H1 (cell line): ENCODE measurements at regions not wholly inside any gene's neighbourhood (a gene's known extent, or its start where the extent isn't known, plus 50 kb on each side); places are given as distances from the start of the nearest gene placed in this dataset.

Experiments
- BRCA1 ChIP-seq: IDR thresholded peaks from 2 replicates; pipeline ENCODE4 v1.6.1; 2012; ENCODE audit warnings: low read depth, low read length, improper control_type of control experiment
- CBX5 ChIP-seq: fragments of 300-800, 300-1000 bp; sonication (generic); IDR thresholded peaks from 2 replicates; pipeline ENCODE4 v1.7.1; 2016; ENCODE audit warnings: antibody characterized with exemption, low read length, low read depth
- CTCF ChIP-seq, 3 experiments: IDR thresholded peaks; 1 replicate in 2 of 3; 2 replicates in 1 of 3; pipeline versions ENCODE4 v1.5.1 to v1.6.1; 2011; ENCODE audit warnings: low read length in 3 of 3, mild to moderate bottlenecking in 3 of 3, inconsistent platforms in 2 of 3, low read depth in 1 of 3, moderate library complexity in 1 of 3; ENCODE audit not compliant: insufficient read depth in 1 of 3; ENCODE audit errors: control extremely low read depth in 1 of 3
- EZH2 ChIP-seq: fragments of 200-600 bp; sonication (generic); IDR thresholded peaks from 2 replicates; pipeline ENCODE4 v1.7.1; 2012; ENCODE audit warnings: low read depth, mild to moderate bottlenecking, moderate library complexity, low read length, inconsistent platforms; ENCODE audit not compliant: severe bottlenecking
- GABPA ChIP-seq: IDR thresholded peaks from 2 replicates; pipeline ENCODE4 v1.6.1; 2011; ENCODE audit warnings: mild to moderate bottlenecking, low read length, moderate library complexity, borderline replicate concordance; ENCODE audit not compliant: insufficient read depth
- GTF2F1 ChIP-seq: IDR thresholded peaks from 2 replicates; pipeline ENCODE4 v1.6.1; 2012; ENCODE audit warnings: low read depth, low read length, improper control_type of control experiment, borderline replicate concordance
- NRF1 ChIP-seq: IDR thresholded peaks from 2 replicates; pipeline ENCODE4 v1.6.1; 2011; ENCODE audit warnings: mild to moderate bottlenecking, low read depth, low read length, improper control_type of control experiment
- POLR2A ChIP-seq, 2 experiments: IDR thresholded peaks; 1 replicate in 1 of 2; 2 replicates in 1 of 2; pipeline ENCODE4 v1.6.1; 2011; ENCODE audit warnings: low read depth in 2 of 2, low read length in 2 of 2, mild to moderate bottlenecking in 2 of 2; ENCODE audit errors: control extremely low read depth in 1 of 2
- SIN3A ChIP-seq, 2 experiments: IDR thresholded peaks in 1 of 2; conservative IDR thresholded peaks in 1 of 2; 2 replicates each; pipeline ENCODE4 v1.6.1; 2011 to 2012; ENCODE audit warnings: low read length in 2 of 2, improper control_type of control experiment in 1 of 2, low read depth in 1 of 2, mild to moderate bottlenecking in 1 of 2
- SP1 ChIP-seq: IDR thresholded peaks from 2 replicates; pipeline ENCODE4 v1.6.1; 2011; ENCODE audit warnings: low read depth, low read length
- SUZ12 ChIP-seq: fragments of 200-600 bp; sonication (generic); IDR thresholded peaks from 2 replicates; pipeline ENCODE4 v1.6.1; 2012; ENCODE audit warnings: mild to moderate bottlenecking, inconsistent platforms, low read length, moderate library complexity, mixed read lengths
- TAF1 ChIP-seq: IDR thresholded peaks from 2 replicates; pipeline ENCODE4 v1.6.1; 2011; ENCODE audit warnings: mild to moderate bottlenecking, low read depth, low read length
- TAF7 ChIP-seq: optimal IDR thresholded peaks from 2 replicates; pipeline ENCODE3; 2011; ENCODE audit warnings: low read depth, mild to moderate bottlenecking, inconsistent platforms, low read length, moderate library complexity, borderline replicate concordance

GRCh38 chr2:83176539-83176938 lies 1282.5 kb downstream of the SUCLG1 start:
- no peak for TF ChIP-seq SIN3A (conservative IDR thresholded peaks at IDR 0.05 in 1 of 2, IDR thresholded peaks at IDR 0.05 in 1 of 2; ENCODE audit: low read depth in 1 of 2, low read length in 2 of 2)
- TF ChIP-seq TAF1: no peak
- no peak for TF ChIP-seq CTCF (IDR thresholded peaks at IDR 0.05; ENCODE audit: control extremely low read depth in 1 of 3, insufficient read depth in 1 of 3, low read depth in 1 of 3, low read length in 3 of 3)
- TF ChIP-seq NRF1: no peak
- TF ChIP-seq GTF2F1: no peak
- no peak for TF ChIP-seq GABPA
- no peak for TF ChIP-seq SUZ12
- TF ChIP-seq EZH2: no peak
- TF ChIP-seq BRCA1: no peak
- TF ChIP-seq TAF7: no peak
- TF ChIP-seq SP1: no peak
- no peak for TF ChIP-seq CBX5
- no peak for TF ChIP-seq POLR2A (IDR thresholded peaks at IDR 0.05; ENCODE audit: control extremely low read depth in 1 of 2, low read depth in 2 of 2, low read length in 2 of 2)
